Vagina (tissue), 2 donors: ENCODE measurements at regions not wholly inside any gene's neighbourhood (a gene's known extent, or its start where the extent isn't known, plus 50 kb on each side); places are given as distances from the start of the nearest gene placed in this dataset.

Source experiments
- CTCF ChIP-seq, 3 experiments: fragments of 450-650 bp in 2 of 3; fragments of 200-600 bp in 1 of 3; sonication (generic) in 1 of 3; IDR thresholded peaks; one replicate each; pipeline ENCODE4 v1.5.1; 2017 to 2019; ENCODE audit warnings: antibody characterized with exemption in 3 of 3, mild to moderate bottlenecking in 2 of 3, moderate library complexity in 2 of 3
- POLR2AphosphoS5 ChIP-seq, 2 donors: sonication (generic); formaldehyde crosslinking; IDR thresholded peaks; one replicate each; pipeline ENCODE4 v1.9.0; 2017; ENCODE audit warnings: antibody characterized with exemption in 2 of 2, mild to moderate bottlenecking in 2 of 2, low read depth in 1 of 2; ENCODE audit not compliant: insufficient read depth in 1 of 2

GRCh38 chr2:234438305-234438977 is 58.4 kb downstream of the ARL4C start:
- TF ChIP-seq CTCF (IDR thresholded peaks at IDR 0.05) (no peak), POLR2AphosphoS5 (IDR thresholded peaks at IDR 0.05; ENCODE audit: insufficient read depth in 1 of 2, low read depth in 1 of 2) (no peak)
